OCI-LY7 (cell line): ENCODE measurements at regions not wholly inside any gene's neighbourhood (a gene's known extent, or its start where the extent isn't known, plus 50 kb on each side); places are given as distances from the start of the nearest gene placed in this dataset.

Source experiments
- BruUV-seq: library from RNA; stranded (reverse); fragments of 400-500 nt; replicated peaks from 2 replicates; lab custom pipeline; 2021; lab: Mats Ljungman, UMichigan
- CTCF ChIA-PET: fragments of 300-600 bp; sonication (Branson Sonifier 250); formaldehyde crosslinking; loops from one replicate; lab custom pipeline; 2022; ENCODE audit warnings: antibody characterized with exemption; ENCODE audit not compliant: unreplicated experiment; lab: Charles Lee
- POLR2A ChIA-PET: fragments of 300-600 bp; sonication (Branson Sonifier 250); formaldehyde crosslinking; loops from one replicate; lab custom pipeline; 2022; ENCODE audit warnings: antibody characterized with exemption; lab: Charles Lee
- DNase-seq: peaks from one replicate; pipeline ENCODE4 v3.0.0-alpha.2; 2015; ENCODE audit warnings: low spot score
- H2AFZ ChIP-seq: fragments of 200-600 bp; sonication (generic), shearing (Covaris generic); 2 replicates; pipeline ENCODE4 v1.6.1; 2014; ENCODE audit warnings: mild to moderate bottlenecking, antibody characterized with exemption, low read length, moderate library complexity
- H3K27ac ChIP-seq: fragments of 200-600 bp; sonication (generic); 2 replicates; pipeline ENCODE4 v1.5.1; 2014; ENCODE audit warnings: mixed run types, low read depth, mild to moderate bottlenecking, moderate library complexity, low read length, inconsistent platforms; ENCODE audit not compliant: poor library complexity, severe bottlenecking
- H3K36me3 ChIP-seq: fragments of 200-600 bp; sonication (generic); 2 replicates; pipeline ENCODE4 v1.6.1; 2014; ENCODE audit warnings: mild to moderate bottlenecking, antibody characterized with exemption, low read length, moderate library complexity, mixed read lengths; ENCODE audit not compliant: insufficient read depth
- H3K4me1 ChIP-seq: fragments of 200-600 bp; sonication (generic); 2 replicates; pipeline ENCODE4 v1.5.1; 2014; ENCODE audit warnings: mild to moderate bottlenecking, low read length; ENCODE audit not compliant: insufficient read depth, poor library complexity, severe bottlenecking
- H3K4me2 ChIP-seq: fragments of 200-600 bp; sonication (generic); 2 replicates; pipeline ENCODE4 v1.6.1; 2014; ENCODE audit warnings: mild to moderate bottlenecking, low read length
- H3K4me3 ChIP-seq: fragments of 200-600 bp; sonication (generic); 2 replicates; pipeline ENCODE4 v1.5.1; 2014; ENCODE audit warnings: mild to moderate bottlenecking, low read depth, low read length; ENCODE audit not compliant: poor library complexity, severe bottlenecking
- H3K79me2 ChIP-seq: fragments of 200-600 bp; sonication (generic); 2 replicates; pipeline ENCODE4 v1.6.1; 2016; ENCODE audit warnings: low read depth, mild to moderate bottlenecking, low read length, moderate library complexity, mixed read lengths; ENCODE audit not compliant: insufficient read depth
- H3K9me2 ChIP-seq: fragments of 200-600 bp; sonication (generic); 2 replicates; pipeline ENCODE4 v1.6.1; 2016; ENCODE audit warnings: mild to moderate bottlenecking, low read length, mixed read lengths; ENCODE audit not compliant: insufficient read depth
- H3K9me3 ChIP-seq: fragments of 200-600 bp; sonication (generic); 2 replicates; pipeline ENCODE4 v1.6.1; 2014; ENCODE audit warnings: mild to moderate bottlenecking, mixed run types, low read length, mixed read lengths
- H4K20me1 ChIP-seq: fragments of 200-600 bp; sonication (generic); 2 replicates; pipeline ENCODE4 v1.6.1; 2014; ENCODE audit warnings: mild to moderate bottlenecking, antibody characterized with exemption, low read length, moderate library complexity, mixed read lengths; ENCODE audit not compliant: insufficient read depth
- EZH2phosphoT487 ChIP-seq: fragments of 200-600 bp; sonication (generic); IDR thresholded peaks from 2 replicates; pipeline ENCODE4 v1.6.1; 2018; ENCODE audit warnings: low read depth, borderline replicate concordance, mild to moderate bottlenecking, mixed run types, antibody characterized with exemption, low read length, moderate library complexity, mixed read lengths
- intact Hi-C: fragments of 100-400 bp; cut with micrococcal nuclease; formaldehyde crosslinking; loops from one replicate; pipeline ENCODE4 v1.10.0; 2022; ENCODE audit not compliant: unreplicated experiment
- TF ChIP-seq, protein P1 (sequence below): fragments of 200-600 bp; sonication (generic); conservative IDR thresholded peaks from 2 replicates; pipeline ENCODE4 v1.5.1; 2014; ENCODE audit warnings: mild to moderate bottlenecking, antibody characterized with exemption, low read length, moderate library complexity, mixed read lengths

DNA sequence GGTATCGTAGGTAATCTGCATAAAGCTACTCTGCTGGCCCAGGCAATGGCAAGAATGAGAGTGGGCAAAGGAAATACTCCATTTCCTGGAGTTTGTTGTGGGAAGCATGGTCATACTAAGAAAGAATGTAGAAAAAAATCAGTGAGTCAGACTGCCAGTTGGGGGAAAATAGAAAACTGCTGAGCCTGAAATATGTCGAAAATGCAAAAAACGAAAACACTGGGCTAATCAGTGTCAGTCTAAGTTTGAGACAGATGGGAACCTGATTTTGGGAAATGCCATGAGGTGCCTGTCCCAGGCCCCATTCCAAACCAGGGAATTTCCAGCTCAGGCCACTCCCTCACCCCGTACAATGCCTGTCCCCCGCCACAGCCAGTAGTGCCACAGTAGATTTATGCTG is 150.0 kb downstream of the ZNF33B start:
- BruUV-seq: no TSS peak
- no peak for DNase-seq
- Histone ChIP-seq H3K4me1 (no peaks in the 10 kb centered on the region), H2AFZ (no peak overlapping the region), H3K27ac (no peak overlapping the region), H3K9me3 (no peaks in the 10 kb centered on the region), H3K36me3 (no peaks in the 10 kb centered on the region), H3K79me2 (no peaks in the 10 kb centered on the region), H3K9me2 (no peaks in the 10 kb centered on the region), H3K4me2 (no peak overlapping the region), H4K20me1 (no peaks in the 10 kb centered on the region), H3K4me3 (no peak overlapping the region)
- no peak for TF ChIP-seq EZH2phosphoT487
- TF ChIP-seq, protein P1, sequence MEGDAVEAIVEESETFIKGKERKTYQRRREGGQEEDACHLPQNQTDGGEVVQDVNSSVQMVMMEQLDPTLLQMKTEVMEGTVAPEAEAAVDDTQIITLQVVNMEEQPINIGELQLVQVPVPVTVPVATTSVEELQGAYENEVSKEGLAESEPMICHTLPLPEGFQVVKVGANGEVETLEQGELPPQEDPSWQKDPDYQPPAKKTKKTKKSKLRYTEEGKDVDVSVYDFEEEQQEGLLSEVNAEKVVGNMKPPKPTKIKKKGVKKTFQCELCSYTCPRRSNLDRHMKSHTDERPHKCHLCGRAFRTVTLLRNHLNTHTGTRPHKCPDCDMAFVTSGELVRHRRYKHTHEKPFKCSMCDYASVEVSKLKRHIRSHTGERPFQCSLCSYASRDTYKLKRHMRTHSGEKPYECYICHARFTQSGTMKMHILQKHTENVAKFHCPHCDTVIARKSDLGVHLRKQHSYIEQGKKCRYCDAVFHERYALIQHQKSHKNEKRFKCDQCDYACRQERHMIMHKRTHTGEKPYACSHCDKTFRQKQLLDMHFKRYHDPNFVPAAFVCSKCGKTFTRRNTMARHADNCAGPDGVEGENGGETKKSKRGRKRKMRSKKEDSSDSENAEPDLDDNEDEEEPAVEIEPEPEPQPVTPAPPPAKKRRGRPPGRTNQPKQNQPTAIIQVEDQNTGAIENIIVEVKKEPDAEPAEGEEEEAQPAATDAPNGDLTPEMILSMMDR: no peak
- CTCF ChIA-PET: no interaction called here
- POLR2A ChIA-PET: no interaction called here
- intact Hi-C loops: no loop called here

DNA sequence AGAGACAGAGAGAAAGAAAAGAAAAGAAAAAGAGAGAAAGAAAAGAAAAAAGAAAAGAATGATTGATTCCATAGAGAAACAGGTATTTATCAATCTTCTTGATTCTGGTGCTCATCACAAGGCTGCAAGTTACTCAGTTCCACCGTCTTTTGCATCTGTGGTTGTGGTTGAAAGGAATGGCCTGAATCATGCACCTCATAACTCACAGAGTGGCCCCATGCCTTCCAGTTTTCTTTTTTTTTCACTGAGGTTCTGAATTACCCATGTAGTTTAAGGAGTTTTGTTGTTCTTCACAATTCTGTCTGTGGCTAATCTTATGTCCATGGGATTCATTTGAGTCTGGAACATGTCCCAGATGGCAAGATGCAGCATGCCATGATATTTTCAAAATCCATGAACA is 156.0 kb downstream of the ZNF33B start:
- DNase-seq: no peak
- no TSS peak for BruUV-seq
- Histone ChIP-seq H3K27ac (no peak overlapping the region), H3K4me2 (no peak overlapping the region), H3K4me3 (no peak overlapping the region), H2AFZ (no peak overlapping the region), H3K79me2 (no peaks in the 10 kb centered on the region), H3K36me3 (no peaks in the 10 kb centered on the region), H3K4me1 (no peaks in the 10 kb centered on the region), H4K20me1 (no peaks in the 10 kb centered on the region), H3K9me3 (no peaks in the 10 kb centered on the region), H3K9me2 (no peaks in the 10 kb centered on the region)
- intact Hi-C loops: no loop called here
- ChIA-PET POLR2A (no interaction called here), CTCF (no interaction called here)
- TF ChIP-seq, protein P1: no peak
- no peak for TF ChIP-seq EZH2phosphoT487

GRCh38 chr10:42479057-42479456 is 159.3 kb downstream of the ZNF33B start:
- H3K4me2 ChIP-seq: no peak overlapping the region
- BruUV-seq: no TSS peak
- H3K9me2 ChIP-seq: no peaks in the 10 kb centered on the region
- POLR2A ChIA-PET: no interaction called here
- no peak overlapping the region for H3K4me3 ChIP-seq
- no peaks in the 10 kb centered on the region for H3K36me3 ChIP-seq
- TF ChIP-seq EZH2phosphoT487: no peak
- TF ChIP-seq, protein P1: no peak
- H3K9me3 ChIP-seq: no peaks in the 10 kb centered on the region
- CTCF ChIA-PET: no interaction called here
- H2AFZ ChIP-seq: no peak overlapping the region
- no peaks in the 10 kb centered on the region for H3K79me2 ChIP-seq
- no peaks in the 10 kb centered on the region for H3K4me1 ChIP-seq
- DNase-seq: no peak
- intact Hi-C loops: no loop called here
- H4K20me1 ChIP-seq: no peaks in the 10 kb centered on the region
- no peak overlapping the region for H3K27ac ChIP-seq
